SH-SY5Y (cell line): ENCODE measurements at regions not wholly inside any gene's neighbourhood (a gene's known extent, or its start where the extent isn't known, plus 50 kb on each side); places are given as distances from the start of the nearest gene placed in this dataset.

ENCODE experiments used
- GATA2 ChIP-seq: IDR thresholded peaks from 2 replicates; pipeline ENCODE4 v1.6.1; 2011; ENCODE audit warnings: mild to moderate bottlenecking, low read depth, low read length
- GATA3 ChIP-seq: IDR thresholded peaks from 2 replicates; pipeline ENCODE4 v1.6.1; 2011; ENCODE audit warnings: low read depth, mild to moderate bottlenecking, low read length, moderate library complexity

DNA sequence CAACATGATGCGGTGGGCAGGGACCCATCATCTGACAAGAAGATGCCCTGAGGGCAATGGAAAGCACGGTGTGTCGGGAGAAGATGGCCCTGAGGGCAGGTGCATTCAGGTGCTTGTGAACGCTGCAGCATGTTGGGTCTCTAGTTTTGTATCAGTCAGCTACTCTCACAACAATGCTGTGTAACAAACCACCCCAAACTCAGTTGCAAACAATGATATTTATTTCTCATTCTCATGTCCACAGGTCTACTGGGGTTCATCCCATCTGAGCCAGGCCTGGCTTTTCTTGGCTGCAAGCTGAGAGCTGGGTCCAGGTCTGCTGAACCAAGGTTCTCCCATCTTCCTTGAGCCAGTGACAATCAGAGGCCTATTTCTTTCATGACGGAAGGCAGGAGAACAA lies 461.6 kb downstream of the PREX1 start:
- TF ChIP-seq GATA2 (no peak), GATA3 (no peak)
